Endothelial cell (in vitro differentiated cells): ENCODE measurements at regions not wholly inside any gene's neighbourhood (a gene's known extent, or its start where the extent isn't known, plus 50 kb on each side); places are given as distances from the start of the nearest gene placed in this dataset.

Experiments
- DNase-seq: peaks from one replicate; pipeline ENCODE4 v3.0.0; 2021; ENCODE audit warnings: low spot score
- H3K27ac Mint-ChIP-seq: one replicate; pipeline ENCODE4 v1.8.0; 2021; ENCODE audit warnings: mixed read lengths, inconsistent platforms; ENCODE audit not compliant: unreplicated experiment
- H3K27me3 Mint-ChIP-seq: one replicate; pipeline ENCODE4 v1.8.0; 2021; ENCODE audit warnings: mild to moderate bottlenecking, moderate library complexity, mixed read lengths, inconsistent platforms; ENCODE audit not compliant: unreplicated experiment
- H3K36me3 Mint-ChIP-seq: one replicate; pipeline ENCODE4 v1.8.0; 2021; ENCODE audit warnings: mild to moderate bottlenecking, low read depth, mixed read lengths, inconsistent platforms; ENCODE audit not compliant: unreplicated experiment
- H3K4me1 Mint-ChIP-seq: one replicate; pipeline ENCODE4 v1.8.0; 2021; ENCODE audit warnings: mild to moderate bottlenecking, mixed read lengths, inconsistent platforms; ENCODE audit not compliant: unreplicated experiment
- H3K4me3 Mint-ChIP-seq: one replicate; pipeline ENCODE4 v1.8.0; 2021; ENCODE audit warnings: mild to moderate bottlenecking, mixed read lengths, inconsistent platforms; ENCODE audit not compliant: unreplicated experiment
- H3K9me3 Mint-ChIP-seq: one replicate; pipeline ENCODE4 v1.8.0; 2021; ENCODE audit warnings: mixed read lengths, inconsistent platforms; ENCODE audit not compliant: unreplicated experiment
- TF ChIP-seq, protein P1 (sequence below): fragments of 200-600 bp; sonication (generic); IDR thresholded peaks from one replicate; pipeline ENCODE4 v1.5.0; 2021; ENCODE audit warnings: antibody characterized with exemption; ENCODE audit not compliant: unreplicated experiment

DNA sequence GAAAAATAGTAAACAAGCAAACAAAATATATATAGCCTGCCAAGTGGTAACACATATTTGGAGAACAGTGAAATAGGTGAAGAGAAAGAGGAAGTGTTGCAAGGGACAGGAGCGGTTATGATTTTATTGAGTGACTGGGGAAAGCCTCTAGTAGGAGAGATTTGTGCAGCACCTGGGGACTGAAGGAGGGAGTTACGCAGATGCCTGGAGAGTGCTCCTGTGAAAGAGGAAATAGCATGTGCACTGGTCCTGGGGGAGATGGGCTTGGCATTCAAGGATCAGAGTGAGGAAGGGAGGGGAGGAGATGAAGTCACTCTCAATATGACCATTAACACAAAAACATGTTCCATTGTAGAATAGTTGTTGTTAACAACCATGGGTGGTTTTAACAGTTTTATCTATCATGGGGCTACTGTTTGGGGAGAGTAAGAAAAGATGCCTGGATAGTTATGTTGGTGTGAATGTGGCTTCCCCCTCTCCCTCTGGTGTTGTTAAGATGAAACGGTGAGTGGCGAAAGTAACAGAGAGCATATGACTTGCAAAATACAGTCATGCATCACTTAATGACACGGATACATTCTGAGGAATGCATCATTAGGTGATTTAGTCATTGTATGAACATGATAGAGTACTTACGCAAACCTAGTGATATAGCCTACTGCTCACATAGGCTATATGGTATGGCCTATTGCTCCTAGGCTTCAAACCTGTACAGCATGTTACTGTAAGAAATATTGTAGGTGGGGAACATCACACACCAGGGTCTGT lies 251.7 kb upstream of the ARGLU1 start:
- no peak for DNase-seq
- H3K4me3 Mint-ChIP-seq, result no peak overlapping the region
- no peaks in the 10 kb centered on the region for H3K36me3 Mint-ChIP-seq
- peaks cover 3% of the 10 kb centered on the region for H3K27me3 Mint-ChIP-seq
- no peaks in the 10 kb centered on the region for H3K9me3 Mint-ChIP-seq
- no peak overlapping the region for H3K27ac Mint-ChIP-seq
- H3K4me1 Mint-ChIP-seq, result peaks cover 20% of the 10 kb centered on the region
- TF ChIP-seq, protein P1, sequence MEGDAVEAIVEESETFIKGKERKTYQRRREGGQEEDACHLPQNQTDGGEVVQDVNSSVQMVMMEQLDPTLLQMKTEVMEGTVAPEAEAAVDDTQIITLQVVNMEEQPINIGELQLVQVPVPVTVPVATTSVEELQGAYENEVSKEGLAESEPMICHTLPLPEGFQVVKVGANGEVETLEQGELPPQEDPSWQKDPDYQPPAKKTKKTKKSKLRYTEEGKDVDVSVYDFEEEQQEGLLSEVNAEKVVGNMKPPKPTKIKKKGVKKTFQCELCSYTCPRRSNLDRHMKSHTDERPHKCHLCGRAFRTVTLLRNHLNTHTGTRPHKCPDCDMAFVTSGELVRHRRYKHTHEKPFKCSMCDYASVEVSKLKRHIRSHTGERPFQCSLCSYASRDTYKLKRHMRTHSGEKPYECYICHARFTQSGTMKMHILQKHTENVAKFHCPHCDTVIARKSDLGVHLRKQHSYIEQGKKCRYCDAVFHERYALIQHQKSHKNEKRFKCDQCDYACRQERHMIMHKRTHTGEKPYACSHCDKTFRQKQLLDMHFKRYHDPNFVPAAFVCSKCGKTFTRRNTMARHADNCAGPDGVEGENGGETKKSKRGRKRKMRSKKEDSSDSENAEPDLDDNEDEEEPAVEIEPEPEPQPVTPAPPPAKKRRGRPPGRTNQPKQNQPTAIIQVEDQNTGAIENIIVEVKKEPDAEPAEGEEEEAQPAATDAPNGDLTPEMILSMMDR, result no peak

DNA sequence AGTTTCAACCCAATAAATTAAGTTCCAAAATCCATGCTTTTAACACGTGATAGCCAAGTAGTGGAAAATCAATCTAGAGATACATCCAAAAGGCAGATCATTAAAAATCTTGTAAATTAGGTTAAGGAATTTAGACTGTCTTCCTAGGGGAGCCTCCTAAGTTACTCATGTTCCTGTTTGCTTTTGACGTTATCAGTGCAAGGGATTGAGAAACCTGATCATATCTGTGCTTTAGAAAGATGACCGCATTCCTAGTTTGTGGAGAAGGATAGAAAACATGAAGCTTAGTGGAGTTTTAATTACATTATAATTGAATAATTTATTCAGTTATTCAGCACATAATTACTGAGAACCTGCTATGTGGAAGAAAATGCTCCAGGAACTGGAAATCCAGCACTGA lies 251.0 kb upstream of the ARGLU1 start:
- no peak for DNase-seq
- H3K4me3 Mint-ChIP-seq, result no peak overlapping the region
- H3K4me1 Mint-ChIP-seq, result peaks cover 20% of the 10 kb centered on the region
- H3K36me3 Mint-ChIP-seq, result no peaks in the 10 kb centered on the region
- peaks cover 3% of the 10 kb centered on the region for H3K27me3 Mint-ChIP-seq
- TF ChIP-seq, protein P1, result no peak
- H3K27ac Mint-ChIP-seq, result no peak overlapping the region
- no peaks in the 10 kb centered on the region for H3K9me3 Mint-ChIP-seq

DNA sequence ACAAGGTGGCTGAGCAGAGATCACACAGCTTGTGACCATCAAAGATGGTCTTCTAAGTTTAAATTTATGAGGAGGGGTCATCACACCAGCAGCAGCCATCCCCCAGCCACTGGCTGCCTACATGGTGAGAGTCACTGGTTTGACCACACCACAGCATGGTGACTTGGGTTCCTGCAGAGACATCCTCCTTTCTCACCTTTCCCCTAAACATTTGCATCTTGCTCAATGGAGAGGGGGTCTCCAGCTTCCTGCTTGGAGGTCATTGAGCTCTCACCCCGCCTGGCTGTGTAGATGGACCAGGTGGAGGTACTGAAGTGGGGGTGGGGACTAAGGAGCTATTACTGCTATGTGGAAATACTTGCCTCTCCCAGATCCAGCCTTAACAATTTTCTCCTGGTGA lies 247.6 kb upstream of the ARGLU1 start:
- Mint-ChIP-seq H3K9me3 (no peaks in the 10 kb centered on the region), H3K4me3 (no peak overlapping the region), H3K27me3 (peaks cover 2% of the 10 kb centered on the region), H3K27ac (no peak overlapping the region), H3K4me1 (peaks cover 11% of the 10 kb centered on the region), H3K36me3 (no peaks in the 10 kb centered on the region)
- no peak for DNase-seq
- TF ChIP-seq, protein P1, result no peak

DNA sequence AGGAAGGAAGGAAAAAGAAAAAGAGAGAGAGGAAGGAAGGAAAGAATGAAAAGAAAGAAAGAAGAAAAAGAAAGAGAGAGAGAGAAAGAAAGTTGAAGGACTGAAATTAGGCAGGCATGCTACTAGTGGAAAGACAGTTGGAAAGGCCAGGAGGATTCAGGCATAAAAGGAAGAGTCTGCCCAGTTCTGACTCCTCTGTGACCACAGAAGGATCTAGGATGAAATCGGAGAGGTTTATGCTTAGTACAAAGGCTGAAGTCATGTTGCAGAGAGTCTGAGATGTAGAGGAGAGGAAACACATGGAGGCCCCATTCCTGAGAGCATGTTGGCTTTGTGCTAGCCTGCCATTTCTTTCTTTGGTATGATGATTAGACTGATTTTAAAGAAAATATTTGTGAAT lies 246.5 kb upstream of the ARGLU1 start:
- no peak overlapping the region for H3K4me3 Mint-ChIP-seq
- H3K4me1 Mint-ChIP-seq, result peaks cover 12% of the 10 kb centered on the region
- H3K27me3 Mint-ChIP-seq, result peaks cover under 1% of the 10 kb centered on the region
- H3K9me3 Mint-ChIP-seq, result no peaks in the 10 kb centered on the region
- no peak for DNase-seq
- no peaks in the 10 kb centered on the region for H3K36me3 Mint-ChIP-seq
- H3K27ac Mint-ChIP-seq, result no peak overlapping the region
- TF ChIP-seq, protein P1, result no peak

DNA sequence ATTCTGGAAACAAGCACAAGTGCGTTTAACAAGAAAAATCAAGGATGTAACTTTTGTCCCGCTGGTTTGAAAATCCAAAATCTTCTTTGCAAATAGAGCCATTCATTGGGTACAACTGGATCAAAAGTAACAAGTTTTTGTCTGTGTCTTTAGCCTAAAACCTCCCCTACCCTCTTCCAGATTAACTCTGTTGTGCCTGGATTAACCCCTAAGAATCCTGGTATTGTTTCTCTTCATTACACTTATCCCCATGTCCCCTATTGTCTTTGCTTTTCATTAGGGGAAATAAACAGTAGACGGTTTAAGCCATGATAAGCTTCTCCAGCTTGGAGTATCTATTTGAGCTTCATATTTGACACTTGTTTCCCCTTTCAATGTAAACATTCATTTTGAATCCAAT lies 242.1 kb upstream of the ARGLU1 start:
- H3K4me1 Mint-ChIP-seq, result peaks cover 26% of the 10 kb centered on the region
- H3K9me3 Mint-ChIP-seq, result no peaks in the 10 kb centered on the region
- no peak overlapping the region for H3K27ac Mint-ChIP-seq
- DNase-seq, result no peak
- no peaks in the 10 kb centered on the region for H3K36me3 Mint-ChIP-seq
- no peak overlapping the region for H3K4me3 Mint-ChIP-seq
- no peaks in the 10 kb centered on the region for H3K27me3 Mint-ChIP-seq
- TF ChIP-seq, protein P1, result no peak
